ENCODE measurements at regions not wholly inside any gene's neighbourhood (a gene's known extent, or its start where the extent isn't known, plus 50 kb on each side); places are given as distances from the start of the nearest gene placed in this dataset.

GRCh38 chr4:63020661-63021060 is 1388.6 kb downstream of the TECRL start:
- Mint-ChIP-seq H3K4me1 (no peaks in the 10 kb centered on the region), H3K27ac (no peak overlapping the region), H3K27me3 (ENCODE audit: low read depth in 3 of 3) (no peaks in the 10 kb centered on the region), H3K36me3 (peaks cover 0 to 3% (median 0%) of the 10 kb centered on the region in 3 donors), H3K4me3 (no peak overlapping the region), H3K9me3 (peaks cover 12 to 51% (median 27%) of the 10 kb centered on the region in 6 donors)
- no peak for DNase-seq

- Mint-ChIP-seq H3K27ac (no peak overlapping the region), H3K4me3 (no peak overlapping the region), H3K4me1 (no peaks in the 10 kb centered on the region), H3K36me3 (peaks cover 0 to 3% (median 0%) of the 10 kb centered on the region in 3 donors), H3K9me3 (peaks cover 16 to 59% (median 32%) of the 10 kb centered on the region in 6 donors), H3K27me3 (ENCODE audit: low read depth in 3 of 3) (peaks cover 0 to 3% (median 0%) of the 10 kb centered on the region in 3 donors)
- DNase-seq = no peak
Observed at GRCh38 chr4:63017300-63017699, 1392.0 kb downstream of the TECRL start.

- Mint-ChIP-seq H3K27me3 (ENCODE audit: low read depth in 3 of 3) (peaks cover 0 to 1% (median 0%) of the 10 kb centered on the region in 3 donors), H3K9me3 (peaks cover 24 to 56% (median 34%) of the 10 kb centered on the region in 6 donors), H3K36me3 (peaks cover 0 to 12% (median 4%) of the 10 kb centered on the region in 3 donors), H3K4me1 (no peaks in the 10 kb centered on the region), H3K27ac (no peak overlapping the region), H3K4me3 (no peak overlapping the region)
- no peak for DNase-seq
Observed at GRCh38 chr4:62970846-62971245, 1438.4 kb downstream of the TECRL start.

GRCh38 chr4:62960415-62960814 is 1448.8 kb downstream of the TECRL start:
- Mint-ChIP-seq H3K4me3 (no peak overlapping the region), H3K27ac (no peak overlapping the region), H3K36me3 (no peaks in the 10 kb centered on the region), H3K4me1 (no peaks in the 10 kb centered on the region), H3K27me3 (ENCODE audit: low read depth in 3 of 3) (peaks cover 0 to 2% (median 0%) of the 10 kb centered on the region in 3 donors), H3K9me3 (peaks cover 4 to 17% (median 16%) of the 10 kb centered on the region in 6 donors)
- DNase-seq = no peak

GRCh38 chr4:62953752-62954151 is 1455.5 kb downstream of the TECRL start:
- Mint-ChIP-seq H3K4me1 (no peaks in the 10 kb centered on the region), H3K27ac (no peak overlapping the region), H3K9me3 (peaks cover 10 to 36% (median 27%) of the 10 kb centered on the region in 6 donors), H3K36me3 (no peaks in the 10 kb centered on the region), H3K4me3 (no peak overlapping the region), H3K27me3 (ENCODE audit: low read depth in 3 of 3) (peaks cover 0 to 2% (median 0%) of the 10 kb centered on the region in 3 donors)
- DNase-seq = no peak

GRCh38 chr4:62952366-62952765 is 1456.9 kb downstream of the TECRL start:
- Mint-ChIP-seq H3K9me3 (peaks cover 10 to 38% (median 28%) of the 10 kb centered on the region in 6 donors), H3K27me3 (ENCODE audit: low read depth in 3 of 3) (peaks cover 0 to 2% (median 0%) of the 10 kb centered on the region in 3 donors), H3K27ac (no peak overlapping the region), H3K36me3 (no peaks in the 10 kb centered on the region), H3K4me1 (no peaks in the 10 kb centered on the region), H3K4me3 (no peak overlapping the region)
- no peak for DNase-seq

GRCh38 chr4:62948108-62948507 is 1461.1 kb downstream of the TECRL start:
- Mint-ChIP-seq H3K4me1 (no peaks in the 10 kb centered on the region), H3K27me3 (ENCODE audit: low read depth in 3 of 3) (peaks cover 0 to 2% (median 0%) of the 10 kb centered on the region in 3 donors), H3K4me3 (no peak overlapping the region), H3K9me3 (peaks cover 14 to 41% (median 29%) of the 10 kb centered on the region in 6 donors), H3K36me3 (no peaks in the 10 kb centered on the region), H3K27ac (no peak overlapping the region)
- DNase-seq = no peak

GRCh38 chr4:62940229-62940628 is 1469.0 kb downstream of the TECRL start:
- Mint-ChIP-seq H3K9me3 (peaks cover 32 to 63% (median 48%) of the 10 kb centered on the region in 6 donors), H3K27ac (no peak overlapping the region), H3K27me3 (ENCODE audit: low read depth in 3 of 3) (peaks cover 0 to 4% (median 2%) of the 10 kb centered on the region in 3 donors), H3K4me3 (no peak overlapping the region), H3K36me3 (peaks cover 0 to 3% (median 0%) of the 10 kb centered on the region in 3 donors), H3K4me1 (no peaks in the 10 kb centered on the region)
- DNase-seq = no peak

GRCh38 chr4:62930884-62931283 is 1478.4 kb downstream of the TECRL start:
- H3K4me1 Mint-ChIP-seq = no peaks in the 10 kb centered on the region
- no peak for DNase-seq
- H3K27me3 Mint-ChIP-seq (ENCODE audit: low read depth in 3 of 3) = peaks cover 0 to 2% (median 0%) of the 10 kb centered on the region in 3 donors
- H3K27ac Mint-ChIP-seq = no peak overlapping the region
- peaks cover 6 to 46% (median 34%) of the 10 kb centered on the region in 6 donors for H3K9me3 Mint-ChIP-seq
- H3K36me3 Mint-ChIP-seq = no peaks in the 10 kb centered on the region
- H3K4me3 Mint-ChIP-seq = no peak overlapping the region

GRCh38 chr4:62928483-62928882 is 1480.8 kb downstream of the TECRL start:
- Mint-ChIP-seq H3K4me3 (no peak overlapping the region), H3K4me1 (no peaks in the 10 kb centered on the region), H3K27me3 (ENCODE audit: low read depth in 3 of 3) (peaks cover 0 to 2% (median 0%) of the 10 kb centered on the region in 3 donors), H3K27ac (no peak overlapping the region), H3K36me3 (no peaks in the 10 kb centered on the region), H3K9me3 (peaks cover 8 to 40% (median 24%) of the 10 kb centered on the region in 6 donors)
- no peak for DNase-seq

- DNase-seq = no peak
- Mint-ChIP-seq H3K9me3 (peaks cover 8 to 40% (median 21%) of the 10 kb centered on the region in 6 donors), H3K4me3 (no peak overlapping the region), H3K27ac (no peak overlapping the region), H3K4me1 (no peaks in the 10 kb centered on the region), H3K36me3 (no peaks in the 10 kb centered on the region), H3K27me3 (ENCODE audit: low read depth in 3 of 3) (peaks cover 0 to 2% (median 0%) of the 10 kb centered on the region in 3 donors)
Observed at GRCh38 chr4:62927574-62927973, 1481.7 kb downstream of the TECRL start.

GRCh38 chr4:62923783-62924182 is 1485.5 kb downstream of the TECRL start:
- H3K27ac Mint-ChIP-seq = no peak overlapping the region
- no peaks in the 10 kb centered on the region for H3K27me3 Mint-ChIP-seq (ENCODE audit: low read depth in 3 of 3)
- peaks cover 6 to 28% (median 13%) of the 10 kb centered on the region in 6 donors for H3K9me3 Mint-ChIP-seq
- no peaks in the 10 kb centered on the region for H3K36me3 Mint-ChIP-seq
- H3K4me1 Mint-ChIP-seq = no peaks in the 10 kb centered on the region
- H3K4me3 Mint-ChIP-seq = no peak overlapping the region
- no peak for DNase-seq

GRCh38 chr4:62917649-62918048 is 1491.6 kb downstream of the TECRL start:
- Mint-ChIP-seq H3K4me3 (no peak overlapping the region), H3K36me3 (peaks cover 0 to 4% (median 0%) of the 10 kb centered on the region in 3 donors), H3K4me1 (no peaks in the 10 kb centered on the region), H3K27me3 (ENCODE audit: low read depth in 3 of 3) (peaks cover 0 to 1% (median 0%) of the 10 kb centered on the region in 3 donors), H3K27ac (no peak overlapping the region), H3K9me3 (peaks cover 0 to 12% (median 7%) of the 10 kb centered on the region in 6 donors)
- no peak for DNase-seq

GRCh38 chr4:62914758-62915157 is 1494.5 kb downstream of the TECRL start:
- H3K9me3 Mint-ChIP-seq = peaks cover 0 to 30% (median 11%) of the 10 kb centered on the region in 6 donors
- no peak overlapping the region for H3K4me3 Mint-ChIP-seq
- peaks cover 0 to 1% (median 0%) of the 10 kb centered on the region in 3 donors for H3K27me3 Mint-ChIP-seq (ENCODE audit: low read depth in 3 of 3)
- no peaks in the 10 kb centered on the region for H3K4me1 Mint-ChIP-seq
- H3K27ac Mint-ChIP-seq = no peak overlapping the region
- H3K36me3 Mint-ChIP-seq = peaks cover 0 to 4% (median 0%) of the 10 kb centered on the region in 3 donors
- no peak for DNase-seq

- DNase-seq = no peak
- no peaks in the 10 kb centered on the region for H3K4me1 Mint-ChIP-seq
- H3K27ac Mint-ChIP-seq = no peak overlapping the region
- peaks cover 0 to 35% (median 11%) of the 10 kb centered on the region in 6 donors for H3K9me3 Mint-ChIP-seq
- H3K4me3 Mint-ChIP-seq = no peak overlapping the region
- H3K36me3 Mint-ChIP-seq = peaks cover 0 to 4% (median 0%) of the 10 kb centered on the region in 3 donors
- H3K27me3 Mint-ChIP-seq (ENCODE audit: low read depth in 3 of 3) = peaks cover 0 to 1% (median 0%) of the 10 kb centered on the region in 3 donors
Observed at GRCh38 chr4:62913065-62913464, 1496.2 kb downstream of the TECRL start.
